GM19023 (cell line): ENCODE measurements at regions not wholly inside any gene's neighbourhood (a gene's known extent, or its start where the extent isn't known, plus 50 kb on each side); places are given as distances from the start of the nearest gene placed in this dataset.
A peak's percentile ranks its signal among the peaks of the same experiment; 100 is the strongest.

ENCODE experiments used
- ATAC-seq: cut with Tn5 transposase; IDR thresholded peaks from one replicate; pipeline ENCODE4 v1.9.1; 2021; ENCODE audit warnings: mild to moderate bottlenecking, moderate library complexity; ENCODE audit not compliant: unreplicated experiment

GRCh38 chr6:54991761-54992330, 145.3 kb downstream of the FAM83B start:
- no peak for ATAC-seq

DNA sequence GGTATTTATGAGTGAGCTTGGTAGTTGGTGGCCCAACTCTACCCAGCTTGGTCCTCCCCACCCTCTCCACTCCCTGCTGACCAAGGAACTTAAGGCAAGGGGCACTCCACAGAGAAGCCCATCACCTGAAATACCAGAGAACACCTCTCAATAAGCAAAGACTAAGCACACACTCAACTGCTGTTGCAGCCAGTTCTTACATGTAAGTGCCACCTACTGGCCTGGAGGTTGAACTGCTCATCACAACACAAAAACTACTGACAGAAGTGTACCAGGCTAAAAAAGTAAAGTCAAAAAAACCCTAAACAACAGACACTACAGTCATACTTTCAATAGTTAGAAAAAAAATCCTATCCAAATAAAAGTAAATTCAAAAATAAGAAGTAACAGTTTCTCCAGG, 146.2 kb downstream of the FAM83B start:
- ATAC-seq, result peak; percentile 50

- no peak for ATAC-seq
These were observed 146.7 kb downstream of the FAM83B start for GRCh38 chr6:54993294-54993693.

DNA sequence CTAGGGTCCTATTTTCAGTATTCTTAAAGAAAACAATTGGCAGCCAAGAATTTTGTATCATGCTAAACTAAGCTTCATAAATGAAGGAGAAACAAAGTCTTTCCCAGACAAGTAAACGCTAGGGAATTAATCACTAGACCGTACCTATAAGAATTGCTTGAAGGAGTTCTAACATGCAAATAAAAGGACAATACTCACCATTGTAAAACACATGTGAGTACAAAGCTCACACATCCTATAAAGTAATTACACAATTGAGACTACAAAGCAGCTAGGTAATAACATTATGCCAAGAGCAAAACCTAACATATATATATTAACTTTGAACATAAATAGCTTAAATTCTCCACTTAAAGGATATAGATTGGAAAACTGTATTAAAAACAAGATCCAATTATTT, 147.4 kb downstream of the FAM83B start:
- ATAC-seq, result no peak

- no peak for ATAC-seq
These were observed 152.0 kb downstream of the FAM83B start for GRCh38 chr6:54998576-54998975.

DNA sequence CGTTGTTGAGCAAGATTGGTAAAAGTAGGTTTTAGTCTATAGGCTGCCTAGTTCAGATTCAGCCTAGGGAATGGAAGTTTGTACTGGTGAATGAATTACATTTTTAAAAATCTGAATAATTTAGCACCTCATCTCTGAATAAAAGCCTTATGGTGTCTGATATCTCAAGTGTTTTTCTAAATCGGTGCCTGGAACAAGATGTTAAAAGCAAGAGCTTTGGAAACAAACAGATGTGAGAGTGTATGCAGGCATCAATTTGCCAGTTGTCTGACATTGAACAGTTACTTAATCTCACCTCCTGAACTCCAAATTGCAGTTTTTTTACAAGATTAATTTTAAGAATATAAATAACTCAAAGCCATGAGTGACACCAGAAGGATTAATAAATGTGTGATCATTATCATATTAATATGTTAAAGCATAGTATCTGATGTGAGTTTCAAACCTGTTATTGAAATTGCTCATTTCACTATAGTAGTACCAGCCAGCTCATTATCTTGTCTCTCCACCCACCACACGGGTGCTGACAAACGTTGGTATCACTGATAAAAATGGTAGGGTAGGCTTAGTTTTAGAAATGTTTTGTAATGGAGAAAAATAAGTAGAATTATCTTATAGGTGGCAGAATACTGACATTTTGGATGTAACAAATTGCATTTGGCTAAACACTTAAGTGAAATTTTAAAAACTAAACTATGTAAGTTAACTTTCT, 157.3 kb downstream of the FAM83B start:
- ATAC-seq, result no peak

DNA sequence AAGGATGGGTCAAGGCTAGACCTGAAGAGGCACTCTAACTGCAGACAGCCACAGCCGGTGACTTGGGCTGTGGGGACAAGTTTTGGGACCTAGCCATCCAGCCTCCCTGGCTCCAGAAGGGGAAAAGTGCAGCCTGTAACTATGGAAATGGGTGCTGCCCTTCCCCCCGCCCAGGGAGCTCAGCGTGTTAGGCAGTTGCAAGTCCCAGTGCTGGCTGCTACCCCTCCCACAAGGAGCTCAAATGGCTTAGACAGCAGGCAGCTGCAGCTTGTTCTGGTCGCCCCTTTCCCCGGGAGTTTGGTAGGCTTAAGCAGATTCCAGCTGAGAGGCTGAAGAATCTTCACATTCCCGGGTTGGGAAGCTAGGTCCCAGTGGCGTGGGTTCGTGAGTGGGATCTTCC, 162.6 kb downstream of the FAM83B start:
- ATAC-seq, result no peak

GRCh38 chr6:55011034-55011433, 163.3 kb upstream of the HCRTR2 start:
- ATAC-seq, result no peak

- no peak for ATAC-seq
These were observed 161.9 kb upstream of the HCRTR2 start for GRCh38 chr6:55012454-55012853.

GRCh38 chr6:55014321-55015088, 159.8 kb upstream of the HCRTR2 start:
- ATAC-seq, result no peak

DNA sequence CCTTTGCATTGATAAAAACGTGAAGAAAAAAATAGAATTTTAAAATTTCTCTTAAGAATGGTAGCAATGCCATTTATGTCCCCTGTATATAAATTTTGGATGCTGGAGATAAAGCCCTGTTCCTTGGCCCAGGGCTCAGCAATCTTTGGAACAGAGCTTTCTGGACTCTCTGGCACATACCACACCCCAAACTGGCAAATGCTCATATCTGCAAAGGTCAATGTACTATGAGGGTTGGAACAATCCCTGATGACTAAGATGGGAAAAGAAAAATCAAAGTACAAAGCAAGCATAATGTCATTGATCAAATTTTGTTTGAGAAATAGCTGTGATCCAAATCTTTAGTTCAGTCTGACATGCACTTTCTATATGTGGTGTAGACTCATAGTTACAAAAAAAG, 158.1 kb upstream of the HCRTR2 start:
- ATAC-seq, result no peak

DNA sequence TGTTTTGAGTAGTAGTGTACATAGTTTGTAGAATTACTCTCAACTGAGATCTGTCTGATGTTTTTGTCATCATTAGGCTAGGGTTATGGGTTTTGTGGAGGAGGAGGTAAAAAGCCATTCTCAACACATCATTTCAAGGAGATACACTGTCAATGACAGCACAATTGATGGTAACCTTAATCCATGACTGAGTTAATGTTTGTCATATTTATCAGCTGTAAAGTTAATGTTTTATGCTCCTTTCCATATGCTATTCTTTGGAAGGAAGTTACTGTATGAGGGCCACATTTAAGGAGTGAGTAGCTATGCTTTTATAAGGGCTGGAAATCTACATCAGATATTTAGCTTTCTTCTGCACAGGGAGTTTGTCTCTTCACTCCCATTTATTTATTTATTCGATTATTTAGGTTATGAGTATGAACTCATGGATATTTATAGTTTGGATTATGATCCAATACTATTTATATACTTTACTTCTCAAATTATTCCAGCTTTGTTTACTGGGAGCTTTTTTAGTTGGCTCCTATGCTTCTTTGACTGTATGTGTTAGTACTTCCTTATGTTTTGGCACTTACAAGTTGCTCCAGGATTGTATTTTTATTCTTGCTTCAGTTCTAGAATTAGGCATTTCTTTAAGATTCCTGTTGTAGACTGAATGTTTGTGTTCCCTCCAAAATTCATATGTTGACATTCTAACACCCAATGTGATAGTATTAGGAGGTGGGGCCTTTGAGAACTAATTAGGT, 156.6 kb upstream of the HCRTR2 start:
- ATAC-seq, result no peak

DNA sequence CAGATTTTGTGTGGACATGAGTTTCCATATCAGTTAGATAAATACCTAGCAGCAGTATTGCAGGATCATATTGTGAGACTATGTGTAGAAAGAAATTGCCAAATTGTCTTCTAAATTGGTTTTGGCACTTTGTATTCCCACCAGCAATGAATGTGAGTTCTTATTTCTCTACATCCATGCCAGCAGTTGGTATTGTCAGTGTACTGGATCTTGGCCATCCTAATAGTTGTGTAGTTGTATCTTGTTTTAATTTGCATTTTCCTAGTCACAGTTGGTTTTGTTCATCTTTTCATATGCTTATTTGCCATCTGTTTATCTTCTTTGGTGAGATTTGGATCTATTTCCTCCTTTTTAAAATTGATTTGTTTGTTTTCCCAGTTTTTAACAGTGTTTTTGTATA, 154.7 kb upstream of the HCRTR2 start:
- ATAC-seq, result no peak

GRCh38 chr6:55023230-55023629, 151.1 kb upstream of the HCRTR2 start:
- no peak for ATAC-seq

DNA sequence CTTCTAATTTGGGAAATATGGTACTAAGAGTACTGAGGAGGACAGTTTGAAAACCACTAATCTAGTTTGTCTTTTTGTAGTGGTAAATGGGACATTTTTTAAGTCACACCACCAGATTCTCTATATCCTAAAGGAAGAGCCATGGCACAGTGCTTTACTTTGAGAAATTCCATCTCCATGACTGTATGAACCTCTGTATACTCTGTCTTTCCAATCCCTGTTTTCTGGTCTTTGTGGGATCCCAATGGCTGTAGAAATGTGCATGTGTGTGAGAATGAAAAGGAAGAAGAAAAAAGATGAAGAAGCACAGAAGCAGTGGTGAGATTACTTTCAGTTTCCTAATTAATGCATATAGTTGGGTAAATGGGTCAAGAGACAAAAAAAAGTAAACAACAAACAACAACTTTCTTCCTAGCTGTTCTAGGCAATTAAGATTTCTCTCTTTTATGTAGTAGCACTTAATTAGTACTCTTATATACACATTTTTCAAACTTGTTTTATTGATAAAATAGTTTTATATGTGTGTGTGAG, 141.2 kb upstream of the HCRTR2 start:
- ATAC-seq, result no peak

DNA sequence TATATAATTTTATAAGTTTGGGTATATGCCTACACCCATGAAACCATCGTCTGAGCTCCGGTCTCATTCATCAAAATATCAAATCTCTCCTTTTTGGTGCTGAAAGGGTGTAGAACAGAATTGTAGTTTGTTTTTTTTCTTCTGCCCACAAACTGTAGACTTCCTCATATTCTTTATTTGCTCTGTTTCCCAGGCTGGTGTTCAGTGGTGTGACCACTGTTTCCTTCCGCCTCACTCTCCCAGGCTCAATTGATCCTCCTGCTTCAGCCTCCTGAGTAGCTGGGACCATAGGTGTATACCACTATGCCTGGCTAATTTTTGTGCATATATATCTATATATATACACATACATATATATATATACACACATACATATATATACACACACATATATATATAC, 139.6 kb upstream of the HCRTR2 start:
- no peak for ATAC-seq

DNA sequence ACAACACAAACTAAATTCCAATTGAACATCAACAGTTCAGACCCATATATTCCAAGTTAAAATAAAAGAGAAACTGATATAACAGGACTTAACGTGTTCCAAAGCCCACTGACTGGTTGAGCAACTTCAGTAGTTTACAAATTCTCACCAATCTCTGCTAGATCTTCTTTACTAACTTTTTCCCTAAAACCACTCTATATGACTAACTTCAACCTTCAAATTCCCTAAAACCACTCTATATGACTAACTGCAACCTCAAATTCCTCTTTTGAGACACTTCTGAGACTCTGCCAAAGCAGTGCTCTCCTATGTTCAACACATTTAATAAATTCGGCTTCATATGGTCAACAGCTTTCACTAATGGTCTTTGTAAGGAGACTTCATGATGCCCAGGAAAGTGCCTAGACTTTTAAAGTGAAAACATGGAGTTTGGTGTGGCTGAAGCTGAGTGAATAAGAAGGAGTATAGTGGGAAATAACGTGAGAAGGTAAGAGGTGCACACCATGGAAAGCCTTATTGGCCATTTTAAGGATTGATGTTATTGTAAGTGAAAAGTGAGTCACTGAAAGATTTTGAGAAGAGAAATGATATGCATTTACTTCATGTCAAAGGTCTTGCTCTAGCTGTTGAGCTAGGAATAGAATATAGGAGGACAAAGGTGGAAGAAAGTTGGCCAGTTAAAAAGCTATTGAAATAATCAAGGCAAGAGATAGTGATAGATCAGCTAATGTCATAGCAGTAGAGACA, 134.0 kb upstream of the HCRTR2 start:
- no peak for ATAC-seq

GRCh38 chr6:55046869-55047422, 127.4 kb upstream of the HCRTR2 start:
- ATAC-seq, result no peak

GRCh38 chr6:55047451-55048044, 126.8 kb upstream of the HCRTR2 start:
- no peak for ATAC-seq

GRCh38 chr6:55049866-55050265, 124.4 kb upstream of the HCRTR2 start:
- ATAC-seq, result no peak
